ENCODE measurements at regions not wholly inside any gene's neighbourhood (a gene's known extent, or its start where the extent isn't known, plus 50 kb on each side); places are given as distances from the start of the nearest gene placed in this dataset.

- no peak overlapping the region for H3K4me3 Mint-ChIP-seq (ENCODE audit: low read depth)
- H3K27ac Mint-ChIP-seq, result no peak overlapping the region
- no peak for DNase-seq (ENCODE audit: low spot score, unreplicated experiment)
- peaks cover 6% of the 10 kb centered on the region for H3K4me1 Mint-ChIP-seq (ENCODE audit: low read depth)
- no peaks in the 10 kb centered on the region for H3K36me3 Mint-ChIP-seq (ENCODE audit: insufficient read depth)
- peaks cover 97% of the 10 kb centered on the region for H3K27me3 Mint-ChIP-seq
- no peaks in the 10 kb centered on the region for H3K9me3 Mint-ChIP-seq (ENCODE audit: low read depth)
- TF ChIP-seq CTCF (IDR thresholded peaks at IDR 0.05; ENCODE audit: unreplicated experiment), result no peak
These were observed 98.3 kb upstream of the HSD17B12 start for GRCh38 chr11:43582024-43582862.

- Mint-ChIP-seq H3K27ac (no peak overlapping the region), H3K36me3 (ENCODE audit: insufficient read depth) (no peaks in the 10 kb centered on the region), H3K27me3 (peaks cover 97% of the 10 kb centered on the region), H3K4me3 (ENCODE audit: low read depth) (no peak overlapping the region), H3K9me3 (ENCODE audit: low read depth) (no peaks in the 10 kb centered on the region), H3K4me1 (ENCODE audit: low read depth) (peaks cover 6% of the 10 kb centered on the region)
- no peak for TF ChIP-seq CTCF (IDR thresholded peaks at IDR 0.05; ENCODE audit: unreplicated experiment)
- DNase-seq (ENCODE audit: low spot score, unreplicated experiment), result no peak
These were observed 97.6 kb upstream of the HSD17B12 start for GRCh38 chr11:43582863-43583462.

- H3K4me1 Mint-ChIP-seq (ENCODE audit: low read depth), result peaks cover 6% of the 10 kb centered on the region
- no peak overlapping the region for H3K27ac Mint-ChIP-seq
- peaks cover 96% of the 10 kb centered on the region for H3K27me3 Mint-ChIP-seq
- no peaks in the 10 kb centered on the region for H3K36me3 Mint-ChIP-seq (ENCODE audit: insufficient read depth)
- DNase-seq (ENCODE audit: low spot score, unreplicated experiment), result no peak
- no peaks in the 10 kb centered on the region for H3K9me3 Mint-ChIP-seq (ENCODE audit: low read depth)
- no peak overlapping the region for H3K4me3 Mint-ChIP-seq (ENCODE audit: low read depth)
- TF ChIP-seq CTCF (IDR thresholded peaks at IDR 0.05; ENCODE audit: unreplicated experiment), result no peak
These were observed 97.0 kb upstream of the HSD17B12 start for GRCh38 chr11:43583548-43583947.

GRCh38 chr11:43585877-43586608 lies 94.5 kb upstream of the HSD17B12 start:
- TF ChIP-seq CTCF (IDR thresholded peaks at IDR 0.05; ENCODE audit: unreplicated experiment), result no peak
- Mint-ChIP-seq H3K4me1 (ENCODE audit: low read depth) (peaks cover 1% of the 10 kb centered on the region), H3K36me3 (ENCODE audit: insufficient read depth) (no peaks in the 10 kb centered on the region), H3K4me3 (ENCODE audit: low read depth) (no peak overlapping the region), H3K27ac (no peak overlapping the region), H3K27me3 (peaks cover 85% of the 10 kb centered on the region), H3K9me3 (ENCODE audit: low read depth) (no peaks in the 10 kb centered on the region)
- no peak for DNase-seq (ENCODE audit: low spot score, unreplicated experiment)

- no peak overlapping the region for H3K27ac Mint-ChIP-seq
- H3K4me1 Mint-ChIP-seq (ENCODE audit: low read depth), result no peaks in the 10 kb centered on the region
- no peaks in the 10 kb centered on the region for H3K36me3 Mint-ChIP-seq (ENCODE audit: insufficient read depth)
- no peak for TF ChIP-seq CTCF (IDR thresholded peaks at IDR 0.05; ENCODE audit: unreplicated experiment)
- no peak for DNase-seq (ENCODE audit: low spot score, unreplicated experiment)
- peaks cover 60% of the 10 kb centered on the region for H3K27me3 Mint-ChIP-seq
- no peak overlapping the region for H3K4me3 Mint-ChIP-seq (ENCODE audit: low read depth)
- no peaks in the 10 kb centered on the region for H3K9me3 Mint-ChIP-seq (ENCODE audit: low read depth)
These were observed 90.8 kb upstream of the HSD17B12 start for GRCh38 chr11:43589601-43590250.
